HG02870 (cell line): ENCODE measurements at regions not wholly inside any gene's neighbourhood (a gene's known extent, or its start where the extent isn't known, plus 50 kb on each side); places are given as distances from the start of the nearest gene placed in this dataset.
"Not testable (repeated sequence)": the region's sequence is repeated elsewhere in the genome, so short reads cannot be mapped to it uniquely, and the experiment has no call there.

Experiments used
- ATAC-seq: cut with Tn5 transposase; IDR thresholded peaks from one replicate; pipeline ENCODE4 v1.9.1; 2021; ENCODE audit warnings: mild to moderate bottlenecking, moderate library complexity; ENCODE audit not compliant: unreplicated experiment

GRCh38 chr15:62362144-62362543 lies 197.1 kb upstream of the C2CD4B start:
- no peak for ATAC-seq

GRCh38 chr15:62362608-62363007 lies 197.5 kb upstream of the C2CD4B start:
- ATAC-seq = no peak

- ATAC-seq = no peak
Measured at GRCh38 chr15:62363913-62364312, 198.8 kb upstream of the C2CD4B start.

GRCh38 chr15:62365795-62366442 lies 200.8 kb upstream of the C2CD4B start:
- no peak for ATAC-seq

- ATAC-seq = no peak
Measured at GRCh38 chr15:62369454-62369853, 204.4 kb upstream of the C2CD4B start.

GRCh38 chr15:62371683-62372082 lies 206.6 kb upstream of the C2CD4B start:
- ATAC-seq = not testable (repeated sequence)

- ATAC-seq = no peak
Measured at GRCh38 chr15:62377736-62378480, 212.8 kb upstream of the C2CD4B start.

GRCh38 chr15:62378772-62379498 lies 213.8 kb upstream of the C2CD4B start:
- no peak for ATAC-seq

GRCh38 chr15:62380011-62380410 lies 214.9 kb upstream of the C2CD4B start:
- no peak for ATAC-seq

GRCh38 chr15:62382046-62382445 lies 217.0 kb upstream of the C2CD4B start:
- ATAC-seq = no peak

GRCh38 chr15:62389885-62390790 lies 225.1 kb upstream of the C2CD4B start, which contains the start of gene TLN2:
Gene TLN2 (plus strand): TSS chr15:62390550.
- peak; percentile 83 for ATAC-seq

- peak; percentile 18 for ATAC-seq
Measured at GRCh38 chr15:62390791-62391640, 225.9 kb upstream of the C2CD4B start.

GRCh38 chr15:62391641-62392262 lies 226.7 kb upstream of the C2CD4B start:
- ATAC-seq = no peak

- ATAC-seq = no peak
Measured at GRCh38 chr15:62392376-62392775, 227.3 kb upstream of the C2CD4B start.

- no peak for ATAC-seq
Measured at GRCh38 chr15:62393196-62393595, 228.1 kb upstream of the C2CD4B start.

- no peak for ATAC-seq
Measured at GRCh38 chr15:62394079-62394478, 229.0 kb upstream of the C2CD4B start.

GRCh38 chr15:62400778-62401177 lies 235.7 kb upstream of the C2CD4B start:
- ATAC-seq = no peak

- ATAC-seq = no peak
Measured at GRCh38 chr15:62402687-62403086, 237.6 kb upstream of the C2CD4B start.

- ATAC-seq = no peak
Measured at GRCh38 chr15:62403164-62403809, 238.2 kb upstream of the C2CD4B start.
